AG10803 (cell line): ENCODE measurements at regions not wholly inside any gene's neighbourhood (a gene's known extent, or its start where the extent isn't known, plus 50 kb on each side); places are given as distances from the start of the nearest gene placed in this dataset.

Experiments
- DNase-seq: peaks from one replicate; pipeline ENCODE4 v3.0.0; 2010; ENCODE audit warnings: low read depth
- H3K4me3 ChIP-seq: 2 replicates; pipeline ENCODE4 v1.5.1; 2011; ENCODE audit warnings: mild to moderate bottlenecking, low read length, control low read depth
- TF ChIP-seq, protein P1 (sequence below): conservative IDR thresholded peaks from 2 replicates; pipeline ENCODE4 v1.5.1; 2011; ENCODE audit warnings: mild to moderate bottlenecking, low read length, control low read depth, inconsistent platforms

GRCh38 chrX:39462835-39463234, 634.9 kb downstream of the BCOR start:
- no peak overlapping the region for H3K4me3 ChIP-seq
- no peak for DNase-seq
- TF ChIP-seq, protein P1, sequence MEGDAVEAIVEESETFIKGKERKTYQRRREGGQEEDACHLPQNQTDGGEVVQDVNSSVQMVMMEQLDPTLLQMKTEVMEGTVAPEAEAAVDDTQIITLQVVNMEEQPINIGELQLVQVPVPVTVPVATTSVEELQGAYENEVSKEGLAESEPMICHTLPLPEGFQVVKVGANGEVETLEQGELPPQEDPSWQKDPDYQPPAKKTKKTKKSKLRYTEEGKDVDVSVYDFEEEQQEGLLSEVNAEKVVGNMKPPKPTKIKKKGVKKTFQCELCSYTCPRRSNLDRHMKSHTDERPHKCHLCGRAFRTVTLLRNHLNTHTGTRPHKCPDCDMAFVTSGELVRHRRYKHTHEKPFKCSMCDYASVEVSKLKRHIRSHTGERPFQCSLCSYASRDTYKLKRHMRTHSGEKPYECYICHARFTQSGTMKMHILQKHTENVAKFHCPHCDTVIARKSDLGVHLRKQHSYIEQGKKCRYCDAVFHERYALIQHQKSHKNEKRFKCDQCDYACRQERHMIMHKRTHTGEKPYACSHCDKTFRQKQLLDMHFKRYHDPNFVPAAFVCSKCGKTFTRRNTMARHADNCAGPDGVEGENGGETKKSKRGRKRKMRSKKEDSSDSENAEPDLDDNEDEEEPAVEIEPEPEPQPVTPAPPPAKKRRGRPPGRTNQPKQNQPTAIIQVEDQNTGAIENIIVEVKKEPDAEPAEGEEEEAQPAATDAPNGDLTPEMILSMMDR: no peak

DNA sequence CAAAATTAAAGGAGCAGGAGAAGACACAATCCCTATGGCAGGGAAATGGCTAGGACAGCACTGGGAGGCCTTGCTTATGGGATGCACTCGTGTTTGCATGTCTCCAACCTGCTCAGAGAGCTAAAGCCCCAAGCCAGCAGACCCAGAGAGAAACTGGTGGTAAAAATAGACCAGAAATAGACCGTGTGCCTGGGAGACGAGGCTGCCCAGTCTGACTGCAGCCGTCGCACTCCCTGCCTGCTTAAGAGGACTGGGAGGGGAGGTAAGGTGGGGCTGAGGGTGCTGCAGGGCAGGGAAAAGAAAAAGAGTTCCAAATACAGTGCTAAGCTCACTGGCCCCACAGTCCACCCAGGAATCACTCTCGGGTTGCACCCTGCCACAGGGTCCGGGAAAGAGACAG, 633.5 kb downstream of the BCOR start:
- no peak for DNase-seq
- TF ChIP-seq, protein P1: no peak
- H3K4me3 ChIP-seq: no peak overlapping the region

DNA sequence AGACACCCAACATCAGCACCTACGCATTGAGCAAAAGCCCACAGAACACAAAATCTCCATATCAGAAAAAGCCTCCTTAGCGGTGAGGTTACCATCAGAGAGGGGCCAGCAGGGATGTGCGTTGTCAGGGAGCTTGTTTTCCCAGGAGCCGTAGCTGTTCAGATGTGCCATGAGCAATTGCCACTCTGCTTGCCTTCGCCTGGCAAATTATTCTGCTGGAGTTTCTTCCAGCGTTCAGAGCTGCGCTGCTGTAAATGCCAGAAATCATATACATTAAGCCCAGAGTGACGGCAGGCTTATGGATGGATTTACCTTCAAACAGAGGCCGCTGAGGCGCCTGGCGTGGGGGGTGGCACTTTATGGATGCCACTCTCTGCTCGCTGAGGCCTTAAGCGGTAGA, 632.3 kb downstream of the BCOR start:
- DNase-seq: no peak
- TF ChIP-seq, protein P1: no peak
- no peak overlapping the region for H3K4me3 ChIP-seq

- TF ChIP-seq, protein P1: no peak
- no peak overlapping the region for H3K4me3 ChIP-seq
- DNase-seq: no peak
Observed at GRCh38 chrX:39465906-39466305, 631.9 kb downstream of the BCOR start.

DNA sequence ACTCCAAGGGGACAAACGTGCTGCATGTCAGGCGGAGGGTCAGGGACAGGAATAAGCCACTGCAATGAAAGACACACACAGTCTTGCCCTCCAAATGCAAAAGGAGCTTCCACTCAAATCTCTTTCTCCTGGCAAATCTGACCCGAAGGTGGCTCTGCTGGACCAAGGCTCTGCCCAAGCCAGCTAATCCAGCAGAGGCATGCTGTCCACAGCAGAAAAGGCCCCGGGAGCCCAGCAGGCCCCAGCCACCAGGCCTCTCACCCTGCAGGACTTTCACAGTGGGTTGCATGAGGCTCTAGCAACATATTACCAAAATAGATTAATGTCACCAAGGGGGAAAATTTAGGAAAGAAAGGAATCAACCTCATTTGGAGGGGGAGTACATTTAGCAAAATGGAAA, 628.6 kb downstream of the BCOR start:
- TF ChIP-seq, protein P1: no peak
- no peak for DNase-seq
- no peak overlapping the region for H3K4me3 ChIP-seq

- DNase-seq: peak; percentile 79
- H3K4me3 ChIP-seq: no peak overlapping the region
- TF ChIP-seq, protein P1: no peak
Observed at GRCh38 chrX:39470588-39471407, 627.0 kb downstream of the BCOR start.

DNA sequence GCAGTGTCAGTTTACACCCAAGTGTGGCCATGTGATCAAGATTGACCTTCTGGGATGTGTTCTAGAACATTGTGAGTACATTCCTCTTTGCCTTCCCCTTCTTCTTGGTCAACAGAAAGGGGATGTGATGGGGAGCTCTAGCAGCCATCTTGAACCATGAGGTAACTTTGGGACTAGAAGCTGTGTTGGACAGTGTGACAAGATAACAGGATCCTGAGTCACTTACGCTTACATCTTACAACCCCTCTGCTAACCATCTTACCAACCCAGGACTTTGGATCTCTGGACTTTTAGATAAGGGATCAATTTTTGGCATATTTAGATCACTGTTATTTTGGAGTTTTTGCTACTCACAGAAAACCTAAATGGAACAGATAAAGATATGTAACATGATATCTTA, 625.6 kb downstream of the BCOR start:
- TF ChIP-seq, protein P1: no peak
- H3K4me3 ChIP-seq: no peak overlapping the region
- no peak for DNase-seq
